NCI-H2227 treated with DMSO at 0.1 percent for 48 hours (cell line): ENCODE measurements at regions not wholly inside any gene's neighbourhood (a gene's known extent, or its start where the extent isn't known, plus 50 kb on each side); places are given as distances from the start of the nearest gene placed in this dataset.
"Not testable (repeated sequence)": the region's sequence is repeated elsewhere in the genome, so short reads cannot be mapped to it uniquely, and the experiment has no call there.

Source experiments
- DNase-seq: peaks from one replicate; lab custom pipeline; 2025; lab: John Stamatoyannopoulos, UW

GRCh38 chr10:60618861-60619260, 159.4 kb upstream of the CDK1 start:
- DNase-seq = no peak

GRCh38 chr10:60615541-60615940, 162.7 kb upstream of the CDK1 start:
- no peak for DNase-seq

GRCh38 chr10:60614363-60614762, 163.9 kb upstream of the CDK1 start:
- DNase-seq = no peak

- no peak for DNase-seq
Observed at GRCh38 chr10:60613434-60613833, 164.8 kb upstream of the CDK1 start.

- no peak for DNase-seq
Observed at GRCh38 chr10:60611291-60611747, 167.0 kb upstream of the CDK1 start.

- DNase-seq = no peak
Observed at GRCh38 chr10:60607372-60607771, 170.9 kb upstream of the CDK1 start.

- DNase-seq = no peak
Observed at GRCh38 chr10:60606343-60607080, 171.8 kb upstream of the CDK1 start.

- DNase-seq = no peak
Observed at GRCh38 chr10:60605476-60605875, 172.8 kb upstream of the CDK1 start.

GRCh38 chr10:60604342-60604741, 173.9 kb upstream of the CDK1 start:
- DNase-seq = no peak

- DNase-seq = no peak
Observed at GRCh38 chr10:60597513-60597912, 180.8 kb upstream of the CDK1 start.

- DNase-seq = no peak
Observed at GRCh38 chr10:60595852-60596251, 182.4 kb upstream of the CDK1 start.

- DNase-seq = peak; percentile 11
Observed at GRCh38 chr10:60594476-60595051, 183.7 kb upstream of the CDK1 start.

- DNase-seq = no peak
Observed at GRCh38 chr10:60591119-60591518, 187.2 kb upstream of the CDK1 start.

- no peak for DNase-seq
Observed at GRCh38 chr10:60589376-60589775, 188.9 kb upstream of the CDK1 start.

GRCh38 chr10:60581782-60582181, 192.1 kb upstream of the ANK3 start:
- DNase-seq = not testable (repeated sequence)

- no peak for DNase-seq
Observed at GRCh38 chr10:60578217-60578616, 188.5 kb upstream of the ANK3 start.

- no peak for DNase-seq
Observed at GRCh38 chr10:60576130-60577069, 186.7 kb upstream of the ANK3 start.

- DNase-seq = no peak
Observed at GRCh38 chr10:60575105-60575504, 185.4 kb upstream of the ANK3 start.

GRCh38 chr10:60574388-60574787, 184.7 kb upstream of the ANK3 start:
- no peak for DNase-seq

GRCh38 chr10:60573336-60573735, 183.7 kb upstream of the ANK3 start:
- peak; percentile 40 for DNase-seq

- DNase-seq = peak; percentile 69
Observed at GRCh38 chr10:60572511-60573194, 183.0 kb upstream of the ANK3 start.

- DNase-seq = no peak
Observed at GRCh38 chr10:60570896-60571295, 181.2 kb upstream of the ANK3 start.
